HG03025 (cell line): ENCODE measurements at regions not wholly inside any gene's neighbourhood (a gene's known extent, or its start where the extent isn't known, plus 50 kb on each side); places are given as distances from the start of the nearest gene placed in this dataset.

ENCODE experiments used
- ATAC-seq: cut with Tn5 transposase; IDR thresholded peaks from one replicate; pipeline ENCODE4 v1.9.1; 2021; ENCODE audit warnings: mild to moderate bottlenecking, moderate library complexity; ENCODE audit not compliant: unreplicated experiment, low FRiP score

GRCh38 chr6:12501990-12502389, 211.8 kb downstream of the EDN1 start:
- no peak for ATAC-seq

GRCh38 chr6:12504325-12504966, 212.1 kb upstream of the PHACTR1 start:
- no peak for ATAC-seq

- no peak for ATAC-seq
Observed at GRCh38 chr6:12505486-12505885, 211.1 kb upstream of the PHACTR1 start.

GRCh38 chr6:12506159-12506558, 210.4 kb upstream of the PHACTR1 start:
- ATAC-seq = no peak

- no peak for ATAC-seq
Observed at GRCh38 chr6:12507636-12508035, 208.9 kb upstream of the PHACTR1 start.

- ATAC-seq = no peak
Observed at GRCh38 chr6:12508553-12508952, 208.0 kb upstream of the PHACTR1 start.

GRCh38 chr6:12509060-12509459, 207.5 kb upstream of the PHACTR1 start:
- no peak for ATAC-seq

- ATAC-seq = no peak
Observed at GRCh38 chr6:12516070-12516469, 200.5 kb upstream of the PHACTR1 start.

- no peak for ATAC-seq
Observed at GRCh38 chr6:12522347-12522746, 194.2 kb upstream of the PHACTR1 start.

GRCh38 chr6:12523726-12524125, 192.8 kb upstream of the PHACTR1 start:
- no peak for ATAC-seq

GRCh38 chr6:12525276-12525675, 191.3 kb upstream of the PHACTR1 start:
- ATAC-seq = no peak

GRCh38 chr6:12527339-12527738, 189.2 kb upstream of the PHACTR1 start:
- no peak for ATAC-seq

- ATAC-seq = no peak
Observed at GRCh38 chr6:12528136-12528535, 188.4 kb upstream of the PHACTR1 start.

- ATAC-seq = no peak
Observed at GRCh38 chr6:12528581-12529363, 187.8 kb upstream of the PHACTR1 start.

- no peak for ATAC-seq
Observed at GRCh38 chr6:12529364-12530019, 187.1 kb upstream of the PHACTR1 start.

GRCh38 chr6:12530345-12530744, 186.2 kb upstream of the PHACTR1 start:
- no peak for ATAC-seq

- ATAC-seq = no peak
Observed at GRCh38 chr6:12533586-12533985, 183.0 kb upstream of the PHACTR1 start.

GRCh38 chr6:12534069-12534853, 182.3 kb upstream of the PHACTR1 start:
- no peak for ATAC-seq

GRCh38 chr6:12535586-12536314, 180.8 kb upstream of the PHACTR1 start:
- no peak for ATAC-seq

- no peak for ATAC-seq
Observed at GRCh38 chr6:12536416-12536815, 180.2 kb upstream of the PHACTR1 start.
